H9 (cell line): ENCODE measurements at regions not wholly inside any gene's neighbourhood (a gene's known extent, or its start where the extent isn't known, plus 50 kb on each side); places are given as distances from the start of the nearest gene placed in this dataset.

Experiments
- DNase-seq: peaks from one replicate; pipeline ENCODE4 v3.0.0-alpha.2; 2017
- H2AFZ ChIP-seq: one replicate; pipeline ENCODE4 v1.6.1; 2013; ENCODE audit warnings: mild to moderate bottlenecking, low read length, control low read depth, moderate library complexity
- H2AK5ac ChIP-seq: 2 replicates; pipeline ENCODE4 v1.6.1; 2013; ENCODE audit warnings: low read length, control low read depth, mixed read lengths; ENCODE audit not compliant: insufficient read length
- H2BK120ac ChIP-seq: one replicate; pipeline ENCODE4 v1.6.1; 2013; ENCODE audit warnings: low read depth, mild to moderate bottlenecking, low read length, control low read depth, inconsistent platforms; ENCODE audit not compliant: poor library complexity, severe bottlenecking
- H2BK12ac ChIP-seq: 2 replicates; pipeline ENCODE4 v1.6.1; 2013; ENCODE audit warnings: low read length, control low read depth, mixed read lengths, low read depth; ENCODE audit not compliant: insufficient read length
- H2BK15ac ChIP-seq: 2 replicates; pipeline ENCODE4 v1.6.1; 2013; ENCODE audit warnings: low read depth, low read length, control low read depth
- H2BK20ac ChIP-seq: one replicate; pipeline ENCODE4 v1.6.1; 2013; ENCODE audit warnings: low read depth, mild to moderate bottlenecking, low read length, control low read depth, inconsistent platforms; ENCODE audit not compliant: poor library complexity, severe bottlenecking
- H2BK5ac ChIP-seq: 2 replicates; pipeline ENCODE4 v1.6.1; 2013; ENCODE audit warnings: low read length, control low read depth, mixed read lengths; ENCODE audit not compliant: insufficient read length
- H3K14ac ChIP-seq: 2 replicates; pipeline ENCODE4 v1.6.1; 2013; ENCODE audit warnings: low read length, control low read depth; ENCODE audit not compliant: insufficient read depth
- H3K18ac ChIP-seq: 2 replicates; pipeline ENCODE4 v1.6.1; 2013; ENCODE audit warnings: low read depth, mild to moderate bottlenecking, mixed read lengths, low read length, control low read depth; ENCODE audit not compliant: insufficient read length
- H3K23ac ChIP-seq: 2 replicates; pipeline ENCODE4 v1.6.1; 2013; ENCODE audit warnings: low read length, control low read depth, mixed read lengths, low read depth; ENCODE audit not compliant: insufficient read length
- H3K23me2 ChIP-seq: 2 replicates; pipeline ENCODE4 v1.6.1; 2013; ENCODE audit warnings: low read depth, mild to moderate bottlenecking, mixed read lengths, low read length, control low read depth; ENCODE audit not compliant: insufficient read length, poor library complexity, severe bottlenecking
- H3K27ac ChIP-seq: 2 replicates; pipeline ENCODE4 v1.5.1; 2013; ENCODE audit warnings: low read length, control low read depth, mixed read lengths, low read depth; ENCODE audit not compliant: insufficient read length
- H3K27me3 ChIP-seq: 2 replicates; pipeline ENCODE4 v1.6.1; 2013; ENCODE audit warnings: low read length, control low read depth, inconsistent platforms; ENCODE audit not compliant: insufficient read depth
- H3K4ac ChIP-seq: 2 replicates; pipeline ENCODE4 v1.6.1; 2013; ENCODE audit warnings: low read depth, mild to moderate bottlenecking, control low read depth, inconsistent platforms, low read length, moderate library complexity
- H3K4me1 ChIP-seq: 2 replicates; pipeline ENCODE4 v1.6.1; 2013; ENCODE audit warnings: low read length, control low read depth, inconsistent platforms; ENCODE audit not compliant: insufficient read depth
- H3K4me2 ChIP-seq: 2 replicates; pipeline ENCODE4 v1.6.1; 2013; ENCODE audit warnings: low read length, control low read depth, mixed read lengths; ENCODE audit not compliant: insufficient read length, insufficient read depth
- H3K56ac ChIP-seq: 2 replicates; pipeline ENCODE4 v1.6.1; 2013; ENCODE audit warnings: low read depth, mild to moderate bottlenecking, mixed read lengths, low read length, control low read depth; ENCODE audit not compliant: insufficient read length
- H3K79me1 ChIP-seq: 2 replicates; pipeline ENCODE4 v1.6.1; 2013; ENCODE audit warnings: low read depth, mild to moderate bottlenecking, moderate library complexity, low read length, control low read depth, inconsistent platforms; ENCODE audit not compliant: insufficient read depth, poor library complexity, severe bottlenecking
- H3K79me2 ChIP-seq: 2 replicates; pipeline ENCODE4 v1.6.1; 2013; ENCODE audit warnings: low read length, control low read depth, inconsistent platforms; ENCODE audit not compliant: insufficient read depth
- H3K9ac ChIP-seq: 2 replicates; pipeline ENCODE4 v1.6.1; 2013; ENCODE audit warnings: low read length, control low read depth, mixed read lengths; ENCODE audit not compliant: insufficient read length; ENCODE audit errors: extremely low read depth
- H3K9me3 ChIP-seq: one replicate; pipeline ENCODE4 v1.6.1; 2013; ENCODE audit warnings: low read depth, low read length, inconsistent platforms; ENCODE audit not compliant: control insufficient read depth
- H3T11ph ChIP-seq: one replicate; pipeline ENCODE4 v1.6.1; 2013; ENCODE audit warnings: mild to moderate bottlenecking, low read length, control low read depth, inconsistent platforms
- H4K20me1 ChIP-seq: one replicate; pipeline ENCODE4 v1.6.1; 2013; ENCODE audit not compliant: control insufficient read depth, insufficient read length, insufficient read depth
- H4K5ac ChIP-seq: 2 replicates; pipeline ENCODE4 v1.6.1; 2013; ENCODE audit warnings: low read depth, mild to moderate bottlenecking, mixed read lengths, low read length, control low read depth; ENCODE audit not compliant: insufficient read length
- H4K8ac ChIP-seq: replicated peaks from 2 replicates; pipeline ENCODE4 v1.6.1; 2013; ENCODE audit warnings: low read length, control low read depth, mixed read lengths, low read depth; ENCODE audit not compliant: insufficient read length
- H4K91ac ChIP-seq: 2 replicates; pipeline ENCODE4 v1.6.1; 2013; ENCODE audit warnings: low read depth, mild to moderate bottlenecking, moderate library complexity, mixed read lengths, low read length, control low read depth; ENCODE audit not compliant: insufficient read length
- H3K27ac Mint-ChIP-seq, 3 experiments: 2 replicates in 2 of 3; 3 replicates in 1 of 3; pipeline ENCODE4 v1.8.0; 2020 to 2021; ENCODE audit warnings: mixed read lengths in 3 of 3, mild to moderate bottlenecking in 1 of 3, moderate library complexity in 1 of 3
- H3K27me3 Mint-ChIP-seq: 2 replicates; pipeline ENCODE4 v1.8.0; 2021; ENCODE audit warnings: low read depth, mild to moderate bottlenecking, moderate library complexity, mixed read lengths
- H3K36me3 Mint-ChIP-seq, 3 experiments: 2 replicates in 2 of 3; 3 replicates in 1 of 3; pipeline ENCODE4 v1.8.0; 2020 to 2021; ENCODE audit warnings: low read depth in 3 of 3, mixed read lengths in 3 of 3; ENCODE audit not compliant: insufficient read depth in 1 of 3
- H3K4me1 Mint-ChIP-seq, 2 experiments: 2 replicates each; pipeline ENCODE4 v1.8.0; 2020; ENCODE audit warnings: mixed read lengths in 2 of 2
- H3K4me3 Mint-ChIP-seq, 2 experiments: 2 replicates in 1 of 2; 3 replicates in 1 of 2; pipeline ENCODE4 v1.8.0; 2020 to 2021; ENCODE audit warnings: mild to moderate bottlenecking in 2 of 2, mixed read lengths in 2 of 2, moderate library complexity in 1 of 2
- H3K9me3 Mint-ChIP-seq, 2 experiments: 2 replicates in 1 of 2; 3 replicates in 1 of 2; pipeline ENCODE4 v1.8.0; 2020; ENCODE audit warnings: mild to moderate bottlenecking in 2 of 2, mixed read lengths in 2 of 2, moderate library complexity in 1 of 2
- CTCF ChIP-seq: fragments of 200-600 bp; sonication (generic); conservative IDR thresholded peaks from 3 replicates; pipeline ENCODE4 v1.8.0; 2021; ENCODE audit warnings: antibody characterized with exemption, mild to moderate bottlenecking
- WGBS: extraction: QIAGEN DNeasy Blood & Tissue Kit; methylation state at CpG from one replicate; pipeline ENCODE4 v1.1.7; 2013; ENCODE audit warnings: missing lambda C conversion rate, low lambda C conversion rate, mixed read lengths; ENCODE audit not compliant: insufficient read length; ENCODE audit errors: extremely low coverage; 5-methylcytosine and 5-hydroxymethylcytosine counted together

GRCh38 chr5:125057912-125058826 is 311.7 kb upstream of the ZNF608 start:
- Histone ChIP-seq H2BK120ac (no peak overlapping the region), H2BK15ac (no peak overlapping the region), H2AK5ac (no peak overlapping the region), H3K4me1 (peaks cover 20% of the 10 kb centered on the region), H3K18ac (no peak overlapping the region), H3K23me2 (no peaks in the 10 kb centered on the region), H2AFZ (no peak overlapping the region), H2BK20ac (no peak overlapping the region), H3K27ac (no peak overlapping the region), H3K4ac (no peak overlapping the region), H3K9me3 (no peaks in the 10 kb centered on the region), H2BK12ac (no peak overlapping the region), H3T11ph (no peak overlapping the region), H3K56ac (no peak overlapping the region), H3K79me1 (no peaks in the 10 kb centered on the region), H3K14ac (no peak overlapping the region), H2BK5ac (no peak overlapping the region), H4K20me1 (no peaks in the 10 kb centered on the region), H3K79me2 (no peaks in the 10 kb centered on the region), H3K23ac (no peak overlapping the region), H3K27me3 (no peaks in the 10 kb centered on the region), H3K4me2 (no peak overlapping the region), H4K91ac (no peak overlapping the region), H4K5ac (no peak overlapping the region), H3K9ac (no peak overlapping the region), H4K8ac (no peak overlapping the region)
- H3K36me3 Mint-ChIP-seq = peaks cover 0 to 11% (median 0%) of the 10 kb centered on the region in 3 experiments; a peak in 3 of 7 replicates
- DNase-seq = no peak
- H3K27me3 Mint-ChIP-seq = no peaks in the 10 kb centered on the region
- peaks cover 66 to 71% of the 10 kb centered on the region in 2 experiments for H3K4me1 Mint-ChIP-seq
- no peak for TF ChIP-seq CTCF
- WGBS = no CpG with 5 or more reads among the region's 9 CpGs
- H3K4me3 Mint-ChIP-seq = peak overlapping the region in 1 of 2 experiments; percentile 7; a peak in 1 of 5 replicates
- H3K27ac Mint-ChIP-seq = peak overlapping the region in 2 of 3 experiments; percentile 59 to 84; a peak in 3 of 7 replicates
- H3K9me3 Mint-ChIP-seq = peaks cover 0 to 10% of the 10 kb centered on the region in 2 experiments; a peak in 2 of 5 replicates
